HL-60 (cell line): ENCODE measurements at regions not wholly inside any gene's neighbourhood (a gene's known extent, or its start where the extent isn't known, plus 50 kb on each side); places are given as distances from the start of the nearest gene placed in this dataset.

Experiments
- POLR2AphosphoS5 ChIP-seq: IDR thresholded peaks from 2 replicates; pipeline ENCODE4 v1.6.1; 2012; ENCODE audit warnings: low read depth
- REST ChIP-seq: IDR thresholded peaks from 2 replicates; pipeline ENCODE4 v1.6.1; 2012; ENCODE audit warnings: low read depth; ENCODE audit not compliant: insufficient replicate concordance

GRCh38 chr9:100731038-100731556 is 153.2 kb downstream of the CAVIN4 start:
- TF ChIP-seq REST, result no peak
- TF ChIP-seq POLR2AphosphoS5, result no peak
